ENCODE measurements at regions not wholly inside any gene's neighbourhood (a gene's known extent, or its start where the extent isn't known, plus 50 kb on each side); places are given as distances from the start of the nearest gene placed in this dataset.
"Not testable (repeated sequence)": the region's sequence is repeated elsewhere in the genome, so short reads cannot be mapped to it uniquely, and the experiment has no call there.

DNA sequence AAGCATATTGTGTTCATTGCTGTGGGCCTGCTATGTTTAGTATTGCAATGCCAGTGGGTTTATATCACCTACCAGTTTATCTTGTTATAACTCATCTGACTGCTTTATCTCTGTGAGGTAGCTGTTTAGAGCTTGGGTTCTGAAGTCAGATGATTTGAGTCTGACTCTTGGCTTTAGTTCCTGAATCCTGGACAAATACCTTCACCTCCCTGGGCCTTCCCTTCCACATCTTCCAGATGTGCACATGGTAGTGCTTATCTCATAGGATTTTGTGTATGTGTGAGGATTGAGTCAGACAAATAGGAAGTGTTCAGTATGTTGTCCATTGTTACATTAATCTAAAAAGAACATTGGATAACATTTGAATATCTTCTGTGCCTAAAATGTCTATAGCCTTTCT, 63.5 kb upstream of the ANKRD10 start:
- ATAC-seq: no peak
- DNase-seq (ENCODE audit: low spot score): no peak
- intact Hi-C loops (cut with DNase I): no loop called here

DNA sequence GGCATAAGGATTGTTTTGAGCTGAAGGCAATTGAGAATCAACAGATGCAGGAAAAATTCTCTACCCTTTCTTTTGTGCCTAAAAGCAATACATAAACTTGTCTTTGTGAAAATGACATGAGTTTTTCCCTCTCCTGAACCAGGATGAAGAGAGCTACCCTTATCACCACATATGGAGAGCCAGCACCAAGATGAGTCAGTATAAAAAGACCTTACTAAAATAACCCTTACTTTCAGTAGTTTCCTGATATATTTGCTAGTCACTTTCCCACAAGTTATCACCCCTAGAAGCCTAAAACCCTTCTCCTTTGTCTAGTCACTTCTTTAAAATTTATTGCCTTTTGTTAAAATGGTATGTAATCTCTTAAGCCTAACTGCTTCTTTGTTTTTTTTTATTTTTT, 61.9 kb upstream of the ANKRD10 start:
- ATAC-seq (no peak), DNase-seq (ENCODE audit: low spot score) (no peak)
- intact Hi-C loops (cut with DNase I): no loop called here

DNA sequence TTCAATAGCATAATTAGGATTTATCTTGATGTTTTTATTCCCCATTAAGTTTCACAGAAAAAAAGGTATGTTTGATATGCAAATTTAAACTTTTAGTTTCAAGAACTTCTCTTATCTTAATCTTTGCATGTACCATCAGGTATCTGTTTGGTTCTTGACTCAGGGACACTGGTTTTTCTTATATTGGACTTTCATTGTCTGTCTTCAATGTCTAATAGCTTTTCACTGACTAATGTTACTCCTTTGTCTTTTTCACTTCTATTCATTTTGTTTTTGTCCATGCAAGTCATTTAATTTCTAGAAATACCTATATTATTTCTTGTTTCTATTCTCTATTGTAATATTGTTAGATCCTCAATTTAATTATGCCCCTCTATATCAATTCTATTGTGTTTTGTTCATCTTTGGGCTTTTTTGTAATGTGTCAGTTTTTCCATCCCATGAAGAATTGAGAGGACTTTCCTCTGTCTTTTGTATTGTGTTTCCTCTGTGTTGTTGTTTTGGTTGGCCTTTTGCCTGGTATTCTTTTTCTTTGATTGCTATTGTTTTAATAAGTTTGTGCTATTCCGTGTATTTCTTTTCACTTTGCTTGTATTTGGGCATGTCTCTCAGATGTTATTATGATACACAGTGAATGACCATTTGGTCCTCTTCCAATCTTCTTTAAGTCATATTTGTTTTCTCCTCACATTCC, 58.3 kb upstream of the ANKRD10 start:
- intact Hi-C loops (cut with DNase I): no loop called here
- no peak for ATAC-seq
- no peak for DNase-seq (ENCODE audit: low spot score)

- intact Hi-C loops (cut with DNase I): no loop called here
- DNase-seq (ENCODE audit: low spot score) (no peak), ATAC-seq (no peak)
Observed at GRCh38 chr13:110971486-110971885, 56.6 kb upstream of the ANKRD10 start.

DNA sequence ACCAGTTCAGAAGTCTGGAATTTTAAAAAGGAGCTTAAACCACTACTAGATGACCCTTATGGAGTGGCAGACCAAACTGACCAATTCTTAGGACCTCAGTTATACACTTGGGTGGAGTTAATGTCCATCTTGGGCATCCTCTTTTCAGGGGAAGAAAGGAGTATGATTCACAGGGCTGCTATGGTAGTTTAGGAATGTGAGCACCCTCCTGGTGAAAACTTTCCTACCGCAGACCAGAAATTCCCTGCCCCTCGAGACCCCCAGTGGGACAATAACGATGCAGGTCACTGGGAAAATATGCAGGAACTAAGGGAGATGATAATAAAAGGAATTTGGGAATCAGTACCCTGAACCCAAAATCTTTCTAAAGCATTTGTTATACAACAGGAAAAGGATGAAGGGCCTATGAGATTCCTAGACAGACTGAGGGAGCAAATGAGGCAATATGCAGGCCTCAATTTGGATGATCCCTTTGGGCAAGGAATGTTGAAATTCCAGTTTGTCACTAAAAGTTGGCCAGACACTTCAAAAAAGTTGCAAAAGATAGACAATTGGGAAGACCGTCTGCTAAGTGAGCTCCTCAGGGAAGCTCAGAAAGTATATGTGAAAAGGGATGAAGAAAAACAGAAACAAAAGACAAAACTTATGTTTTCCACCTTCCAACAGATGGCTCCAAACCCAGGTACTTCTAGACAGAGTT, 52.4 kb upstream of the ANKRD10 start:
- intact Hi-C loops (cut with DNase I); ATAC-seq; DNase-seq (ENCODE audit: low spot score): not testable (repeated sequence)

DNA sequence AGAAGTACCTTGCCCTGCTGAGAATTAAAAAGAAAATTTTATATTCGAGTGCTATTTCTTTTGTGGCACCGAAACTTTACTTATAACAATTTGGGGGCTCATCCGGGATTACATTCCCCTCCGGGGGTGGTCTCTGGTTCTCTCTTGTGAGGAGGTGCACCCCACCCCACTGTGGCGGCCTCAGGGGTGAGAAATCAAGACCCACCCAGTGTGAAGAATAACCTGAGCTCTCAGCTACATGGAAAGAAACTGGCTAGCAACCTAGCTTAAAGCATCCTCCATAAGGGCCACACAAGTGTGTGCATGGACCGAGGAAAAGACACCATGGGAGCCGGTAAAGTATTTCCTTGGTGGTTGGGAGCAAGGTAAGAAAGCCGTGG, 50.9 kb upstream of the ANKRD10 start:
- ATAC-seq: no peak
- intact Hi-C loops (cut with DNase I): no loop called here
- no peak for DNase-seq (ENCODE audit: low spot score)

GRCh38 chr13:110965038-110965754, 50.3 kb upstream of the ANKRD10 start:
- intact Hi-C loops (cut with DNase I): no loop called here
- ATAC-seq (no peak), DNase-seq (ENCODE audit: low spot score) (no peak)
